Uterus (tissue), 2 donors: ENCODE measurements at regions not wholly inside any gene's neighbourhood (a gene's known extent, or its start where the extent isn't known, plus 50 kb on each side); places are given as distances from the start of the nearest gene placed in this dataset.

Source experiments
- CTCF ChIP-seq, 4 experiments: fragments of 200-600 bp in 2 of 4; fragments of 450-650 bp in 2 of 4; sonication (generic) in 2 of 4; IDR thresholded peaks; one replicate each; pipeline ENCODE4 v1.5.1; 2016 to 2019; ENCODE audit warnings: antibody characterized with exemption in 4 of 4, mild to moderate bottlenecking in 2 of 4, moderate library complexity in 1 of 4
- POLR2A ChIP-seq, 2 donors: fragments of 450-650 bp; IDR thresholded peaks; one replicate each; pipeline ENCODE4 v1.6.1; 2016; ENCODE audit warnings: antibody characterized with exemption in 2 of 2, mild to moderate bottlenecking in 1 of 2, moderate library complexity in 1 of 2

GRCh38 chr4:180394730-180395129, 1848.5 kb upstream of the TENM3 start:
- TF ChIP-seq CTCF (IDR thresholded peaks at IDR 0.05): no peak
- no peak for TF ChIP-seq POLR2A (IDR thresholded peaks at IDR 0.05)
